ENCODE measurements at regions not wholly inside any gene's neighbourhood (a gene's known extent, or its start where the extent isn't known, plus 50 kb on each side); places are given as distances from the start of the nearest gene placed in this dataset.

- H3K9me3 Mint-ChIP-seq, result no peaks in the 10 kb centered on the region
- POLR2A ChIA-PET, result no interaction called here
- intact Hi-C loops (cut with micrococcal nuclease), result no loop called here
- H3K4me3 Mint-ChIP-seq, result no peak overlapping the region
- TF ChIP-seq CTCF (IDR thresholded peaks at IDR 0.05), result no peak
- CTCF ChIA-PET, result no interaction called here
- H3K27me3 Mint-ChIP-seq, result no peaks in the 10 kb centered on the region
- DNase-seq (no peak), ATAC-seq (ENCODE audit: low read depth) (no peak)
- H3K4me1 Mint-ChIP-seq, result no peaks in the 10 kb centered on the region
- H3K36me3 Mint-ChIP-seq (ENCODE audit: low read depth), result no peaks in the 10 kb centered on the region
- H3K27ac Mint-ChIP-seq, result no peak overlapping the region
These were observed 425.8 kb downstream of the CHL1 start for GRCh38 chr3:622314-622713.

GRCh38 chr3:623914-624545 lies 427.5 kb downstream of the CHL1 start:
- Mint-ChIP-seq H3K27me3 (no peaks in the 10 kb centered on the region), H3K4me3 (no peak overlapping the region), H3K27ac (no peak overlapping the region), H3K36me3 (ENCODE audit: low read depth) (no peaks in the 10 kb centered on the region), H3K9me3 (no peaks in the 10 kb centered on the region), H3K4me1 (no peaks in the 10 kb centered on the region)
- no peak for TF ChIP-seq CTCF (IDR thresholded peaks at IDR 0.05)
- intact Hi-C loops (cut with micrococcal nuclease), result no loop called here
- ATAC-seq (ENCODE audit: low read depth) (no peak), DNase-seq (no peak)
- ChIA-PET CTCF (interaction anchor here (1.0 kb wide), 1 partner anchor 12 kb away, joined by 3 read pairs; no protein-coding TSS in a partner anchor), POLR2A (no interaction called here)

- H3K4me1 Mint-ChIP-seq, result no peaks in the 10 kb centered on the region
- no peaks in the 10 kb centered on the region for H3K9me3 Mint-ChIP-seq
- intact Hi-C loops (cut with micrococcal nuclease), result loop anchor here (5.0 kb wide), 2 partner anchors 220 to 1525 kb away; no protein-coding TSS in a partner anchor
- no peaks in the 10 kb centered on the region for H3K36me3 Mint-ChIP-seq (ENCODE audit: low read depth)
- CTCF ChIA-PET, result no interaction called here
- peaks cover 2% of the 10 kb centered on the region for H3K27me3 Mint-ChIP-seq
- peak; percentile 21 for ATAC-seq (ENCODE audit: low read depth)
- POLR2A ChIA-PET, result no interaction called here
- no peak overlapping the region for H3K4me3 Mint-ChIP-seq
- peak; percentile 23 for TF ChIP-seq CTCF (IDR thresholded peaks at IDR 0.05)
- H3K27ac Mint-ChIP-seq, result no peak overlapping the region
- no peak for DNase-seq
These were observed 436.1 kb downstream of the CHL1 start for GRCh38 chr3:632571-633170.

- POLR2A ChIA-PET, result no interaction called here
- intact Hi-C loops (cut with micrococcal nuclease), result loop anchor here (5.0 kb wide), 2 partner anchors 222 to 1523 kb away; no protein-coding TSS in a partner anchor
- DNase-seq, result no peak
- no peaks in the 10 kb centered on the region for H3K36me3 Mint-ChIP-seq (ENCODE audit: low read depth)
- no peak overlapping the region for H3K4me3 Mint-ChIP-seq
- H3K27me3 Mint-ChIP-seq, result peaks cover 2% of the 10 kb centered on the region
- H3K27ac Mint-ChIP-seq, result no peak overlapping the region
- no peaks in the 10 kb centered on the region for H3K4me1 Mint-ChIP-seq
- no peak for ATAC-seq (ENCODE audit: low read depth)
- CTCF ChIA-PET, result no interaction called here
- H3K9me3 Mint-ChIP-seq, result no peaks in the 10 kb centered on the region
- TF ChIP-seq CTCF (IDR thresholded peaks at IDR 0.05), result no peak
These were observed 437.9 kb downstream of the CHL1 start for GRCh38 chr3:634511-634910.

GRCh38 chr3:635393-635792 lies 438.8 kb downstream of the CHL1 start:
- DNase-seq (no peak), ATAC-seq (ENCODE audit: low read depth) (no peak)
- ChIA-PET CTCF (interaction anchor here (1.0 kb wide), 1 partner anchor 11 kb away, joined by 3 read pairs; no protein-coding TSS in a partner anchor), POLR2A (no interaction called here)
- Mint-ChIP-seq H3K27me3 (peaks cover 2% of the 10 kb centered on the region), H3K27ac (no peak overlapping the region), H3K4me3 (no peak overlapping the region), H3K4me1 (no peaks in the 10 kb centered on the region), H3K9me3 (no peaks in the 10 kb centered on the region), H3K36me3 (ENCODE audit: low read depth) (no peaks in the 10 kb centered on the region)
- TF ChIP-seq CTCF (IDR thresholded peaks at IDR 0.05), result no peak
- intact Hi-C loops (cut with micrococcal nuclease), result no loop called here

Measured in activated B cell treated with CpG ODN at 0.5 μM for 24 hours (primary cell).